ENCODE measurements at regions not wholly inside any gene's neighbourhood (a gene's known extent, or its start where the extent isn't known, plus 50 kb on each side); places are given as distances from the start of the nearest gene placed in this dataset.

DNA sequence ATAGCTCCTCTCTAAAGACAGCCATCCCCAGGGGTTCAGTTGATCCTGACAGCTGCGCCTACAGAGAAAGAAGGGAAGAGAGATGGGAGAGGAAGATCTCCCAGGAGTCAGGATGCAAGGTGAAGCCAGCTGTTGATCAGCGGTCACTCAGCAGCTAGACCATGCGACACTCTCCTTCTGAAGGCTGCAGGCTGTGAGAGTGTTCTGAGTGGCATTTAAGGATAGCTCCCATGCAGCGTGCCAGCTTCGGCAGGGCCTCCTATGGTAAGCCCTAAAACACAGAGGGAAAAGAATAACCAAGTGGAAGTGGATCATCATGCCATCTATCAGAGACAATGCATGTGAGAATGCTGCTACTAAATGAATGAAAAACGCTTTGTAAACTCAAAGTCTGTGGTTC is 197.9 kb upstream of the NUDT4 start:
- Histone ChIP-seq H3K27ac (ENCODE audit: low read depth, low read length, poor library complexity, severe bottlenecking) (no peak overlapping the region), H3K36me3 (ENCODE audit: insufficient read depth, low read length) (no peaks in the 10 kb centered on the region), H2AFZ (ENCODE audit: low read length) (no peak overlapping the region), H3K4me2 (ENCODE audit: low read length) (no peak overlapping the region), H3K9me3 (ENCODE audit: low read length) (peaks cover 5% of the 10 kb centered on the region; the same call in 1 of the 2 replicates), H3K79me2 (ENCODE audit: insufficient read depth, low read depth, low read length) (no peaks in the 10 kb centered on the region), H3K9me2 (ENCODE audit: insufficient read depth, low read length) (no peaks in the 10 kb centered on the region), H4K20me1 (ENCODE audit: insufficient read depth, low read length) (no peaks in the 10 kb centered on the region), H3K4me3 (ENCODE audit: low read depth, low read length, poor library complexity, severe bottlenecking) (no peak overlapping the region), H3K4me1 (ENCODE audit: insufficient read depth, low read length, poor library complexity, severe bottlenecking) (peaks cover 10% of the 10 kb centered on the region)
- no TSS peak for BruUV-seq (replicated peaks)
- ChIA-PET POLR2A (interaction anchor here (0.7 to 1.7 kb wide), 2 partner anchors 12 to 419 kb away, joined by 3 to 8 read pairs; no protein-coding TSS in a partner anchor), CTCF (ENCODE audit: unreplicated experiment) (no interaction called here)
- intact Hi-C loops (cut with micrococcal nuclease; ENCODE audit: unreplicated experiment) = no loop called here
- TF ChIP-seq EZH2phosphoT487 (IDR thresholded peaks at IDR 0.05; ENCODE audit: borderline replicate concordance, low read depth, low read length) = no peak
- TF ChIP-seq CTCF (conservative IDR thresholded peaks at IDR 0.05; ENCODE audit: low read length) = no peak
- no peak for DNase-seq (ENCODE audit: low spot score)

- CTCF ChIA-PET (ENCODE audit: unreplicated experiment) = no interaction called here
Measured at GRCh38 chr12:93180566-93180965, 197.2 kb upstream of the NUDT4 start.

More at GRCh38 chr12:93180566-93180965, 197.2 kb upstream of the NUDT4 start:
- intact Hi-C loops (cut with micrococcal nuclease; ENCODE audit: unreplicated experiment) = no loop called here
- TF ChIP-seq EZH2phosphoT487 (IDR thresholded peaks at IDR 0.05; ENCODE audit: borderline replicate concordance, low read depth, low read length) (no peak), CTCF (conservative IDR thresholded peaks at IDR 0.05; ENCODE audit: low read length) (no peak)
- H3K4me3 ChIP-seq (ENCODE audit: low read depth, low read length, poor library complexity, severe bottlenecking) = no peak overlapping the region
- DNase-seq (ENCODE audit: low spot score) = no peak
- POLR2A ChIA-PET = interaction anchor here (0.6 to 1.7 kb wide), 5 partner anchors 11 to 420 kb away, joined by 3 to 8 read pairs (median 3); no protein-coding TSS in a partner anchor
- H3K4me2 ChIP-seq (ENCODE audit: low read length) = no peak overlapping the region
- peaks cover 5% of the 10 kb centered on the region; the same call in 1 of the 2 replicates for H3K9me3 ChIP-seq (ENCODE audit: low read length)
- BruUV-seq (replicated peaks) = no TSS peak
- no peaks in the 10 kb centered on the region for H4K20me1 ChIP-seq (ENCODE audit: insufficient read depth, low read length)
- H3K4me1 ChIP-seq (ENCODE audit: insufficient read depth, low read length, poor library complexity, severe bottlenecking) = peaks cover 17% of the 10 kb centered on the region
- H2AFZ ChIP-seq (ENCODE audit: low read length) = 0 out of 2 replicates have a peak overlapping the region, but pooled peaks have one; percentile 14
- H3K9me2 ChIP-seq (ENCODE audit: insufficient read depth, low read length) = no peaks in the 10 kb centered on the region
- H3K36me3 ChIP-seq (ENCODE audit: insufficient read depth, low read length) = no peaks in the 10 kb centered on the region
- no peak overlapping the region for H3K27ac ChIP-seq (ENCODE audit: low read depth, low read length, poor library complexity, severe bottlenecking)
- H3K79me2 ChIP-seq (ENCODE audit: insufficient read depth, low read depth, low read length) = no peaks in the 10 kb centered on the region

Data from OCI-LY7 (cell line).